GM19463 (cell line): ENCODE measurements at regions not wholly inside any gene's neighbourhood (a gene's known extent, or its start where the extent isn't known, plus 50 kb on each side); places are given as distances from the start of the nearest gene placed in this dataset.

Experiments
- ATAC-seq: cut with Tn5 transposase; IDR thresholded peaks from one replicate; pipeline ENCODE4 v1.9.1; 2021; ENCODE audit warnings: mild to moderate bottlenecking, moderate library complexity; ENCODE audit not compliant: unreplicated experiment

GRCh38 chr9:84170521-84171141 is 169.9 kb downstream of the SLC28A3 start:
- ATAC-seq: no peak

GRCh38 chr9:84173961-84174360 is 166.6 kb downstream of the SLC28A3 start:
- no peak for ATAC-seq

GRCh38 chr9:84174486-84174885 is 166.1 kb downstream of the SLC28A3 start:
- no peak for ATAC-seq

- ATAC-seq: no peak
These were observed 163.2 kb downstream of the SLC28A3 start for GRCh38 chr9:84177407-84177806.

- ATAC-seq: no peak
These were observed 161.0 kb downstream of the SLC28A3 start for GRCh38 chr9:84179531-84179930.

- ATAC-seq: no peak
These were observed 153.5 kb downstream of the SLC28A3 start for GRCh38 chr9:84187090-84187489.

GRCh38 chr9:84189904-84190303 is 150.7 kb downstream of the SLC28A3 start:
- no peak for ATAC-seq

- no peak for ATAC-seq
These were observed 150.1 kb downstream of the SLC28A3 start for GRCh38 chr9:84190411-84190810.

- ATAC-seq: no peak
These were observed 133.7 kb downstream of the SLC28A3 start for GRCh38 chr9:84206801-84207370.

GRCh38 chr9:84207491-84207951 is 133.0 kb downstream of the SLC28A3 start:
- no peak for ATAC-seq

GRCh38 chr9:84212246-84212645 is 128.3 kb downstream of the SLC28A3 start:
- no peak for ATAC-seq

GRCh38 chr9:84212982-84213381 is 127.6 kb downstream of the SLC28A3 start:
- no peak for ATAC-seq

- ATAC-seq: no peak
These were observed 124.4 kb downstream of the SLC28A3 start for GRCh38 chr9:84216151-84216550.

GRCh38 chr9:84218322-84218721 is 122.2 kb downstream of the SLC28A3 start:
- ATAC-seq: no peak

- no peak for ATAC-seq
These were observed 116.3 kb downstream of the SLC28A3 start for GRCh38 chr9:84224246-84224645.
